22Rv1 (cell line): ENCODE measurements at regions not wholly inside any gene's neighbourhood (a gene's known extent, or its start where the extent isn't known, plus 50 kb on each side); places are given as distances from the start of the nearest gene placed in this dataset.

ENCODE experiments used
- ZFX ChIP-seq: fragments of 450-650 bp; IDR thresholded peaks from 2 replicates; pipeline ENCODE4 v1.6.1; 2017; ENCODE audit warnings: antibody characterized with exemption, borderline replicate concordance
- TF ChIP-seq, protein P1 (sequence below): fragments of 450-650 bp; IDR thresholded peaks from 2 replicates; pipeline ENCODE4 v1.5.1; 2017; ENCODE audit warnings: mild to moderate bottlenecking

DNA sequence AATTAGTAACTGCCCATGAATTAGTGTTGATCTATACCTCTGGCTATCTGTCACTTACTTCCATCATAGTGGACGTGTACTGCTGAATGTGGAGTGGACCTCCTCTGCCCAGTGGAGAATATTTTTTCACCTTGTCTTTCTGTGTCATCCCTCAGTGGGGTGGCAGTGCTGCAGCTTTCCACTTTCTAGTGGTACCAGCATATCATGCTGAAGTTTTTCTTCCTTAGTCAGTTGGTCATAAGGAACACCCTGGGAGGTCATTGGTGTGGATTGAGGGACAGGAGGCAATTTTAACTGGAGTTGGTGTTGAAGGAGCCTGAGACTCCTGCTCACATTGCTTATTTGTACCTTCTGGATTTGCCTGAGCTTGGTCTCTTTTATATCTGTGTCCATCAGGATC, 151.7 kb upstream of the ANKH start:
- TF ChIP-seq, protein P1, sequence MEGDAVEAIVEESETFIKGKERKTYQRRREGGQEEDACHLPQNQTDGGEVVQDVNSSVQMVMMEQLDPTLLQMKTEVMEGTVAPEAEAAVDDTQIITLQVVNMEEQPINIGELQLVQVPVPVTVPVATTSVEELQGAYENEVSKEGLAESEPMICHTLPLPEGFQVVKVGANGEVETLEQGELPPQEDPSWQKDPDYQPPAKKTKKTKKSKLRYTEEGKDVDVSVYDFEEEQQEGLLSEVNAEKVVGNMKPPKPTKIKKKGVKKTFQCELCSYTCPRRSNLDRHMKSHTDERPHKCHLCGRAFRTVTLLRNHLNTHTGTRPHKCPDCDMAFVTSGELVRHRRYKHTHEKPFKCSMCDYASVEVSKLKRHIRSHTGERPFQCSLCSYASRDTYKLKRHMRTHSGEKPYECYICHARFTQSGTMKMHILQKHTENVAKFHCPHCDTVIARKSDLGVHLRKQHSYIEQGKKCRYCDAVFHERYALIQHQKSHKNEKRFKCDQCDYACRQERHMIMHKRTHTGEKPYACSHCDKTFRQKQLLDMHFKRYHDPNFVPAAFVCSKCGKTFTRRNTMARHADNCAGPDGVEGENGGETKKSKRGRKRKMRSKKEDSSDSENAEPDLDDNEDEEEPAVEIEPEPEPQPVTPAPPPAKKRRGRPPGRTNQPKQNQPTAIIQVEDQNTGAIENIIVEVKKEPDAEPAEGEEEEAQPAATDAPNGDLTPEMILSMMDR = no peak
- TF ChIP-seq ZFX = no peak
